H1 (cell line): ENCODE measurements at regions not wholly inside any gene's neighbourhood (a gene's known extent, or its start where the extent isn't known, plus 50 kb on each side); places are given as distances from the start of the nearest gene placed in this dataset.

Experiments used
- ASH2L ChIP-seq: fragments of 200-600, 300-600 bp; sonication (generic); IDR thresholded peaks from one replicate; pipeline ENCODE4 v1.7.1; 2017; ENCODE audit warnings: low read length
- CEBPB ChIP-seq: IDR thresholded peaks from 2 replicates; pipeline ENCODE4 v1.6.1; 2012; ENCODE audit warnings: low read depth, low read length
- RAD21 ChIP-seq, 2 experiments: IDR thresholded peaks in 1 of 2; conservative IDR thresholded peaks in 1 of 2; 2 replicates each; pipeline ENCODE4 v1.6.1; 2011; ENCODE audit warnings: low read depth in 2 of 2, low read length in 2 of 2, improper control_type of control experiment in 1 of 2, inconsistent platforms in 1 of 2, mild to moderate bottlenecking in 1 of 2, moderate library complexity in 1 of 2

DNA sequence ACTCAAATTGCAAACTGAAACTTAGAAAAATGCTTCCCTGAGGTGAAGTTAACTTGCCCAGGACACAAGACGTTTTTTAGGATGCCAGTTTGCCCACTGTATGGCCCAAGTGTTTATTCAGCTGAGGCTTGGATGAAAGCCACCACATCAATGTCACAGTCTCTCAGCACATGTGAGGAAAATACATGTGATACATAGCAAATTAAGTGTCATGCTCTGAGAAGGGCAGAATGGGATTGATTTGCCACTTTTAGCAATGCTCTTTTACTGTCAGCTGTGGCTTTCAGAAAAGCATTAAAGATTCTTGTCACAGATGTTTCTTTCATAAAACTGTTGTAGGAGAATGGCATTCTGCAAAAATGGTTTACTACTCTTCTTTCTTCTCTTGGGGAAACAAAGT, 165.5 kb downstream of the ZIC1 start:
- TF ChIP-seq ASH2L (no peak), RAD21 (IDR thresholded peaks at IDR 0.05 in 1 of 2, conservative IDR thresholded peaks at IDR 0.05 in 1 of 2; ENCODE audit: low read depth in 2 of 2, low read length in 2 of 2) (no peak), CEBPB (no peak)
